Fibroblast of lung (primary cell): ENCODE measurements at regions not wholly inside any gene's neighbourhood (a gene's known extent, or its start where the extent isn't known, plus 50 kb on each side); places are given as distances from the start of the nearest gene placed in this dataset.

ENCODE experiments used
- EZH2 ChIP-seq: IDR thresholded peaks from 2 replicates; pipeline ENCODE4 v1.5.1; 2012; ENCODE audit warnings: low read length, control low read depth, mild to moderate bottlenecking; ENCODE audit errors: missing control alignments
- TF ChIP-seq, protein P1 (sequence below), 2 donors: IDR thresholded peaks in 1 of 2; conservative IDR thresholded peaks in 1 of 2; 1 replicate in 1 of 2; 2 replicates in 1 of 2; pipeline ENCODE4 v1.5.1; 2011 to 2012; ENCODE audit warnings: low read length in 2 of 2, control low read depth in 1 of 2, inconsistent platforms in 1 of 2, low read depth in 1 of 2, mild to moderate bottlenecking in 1 of 2

DNA sequence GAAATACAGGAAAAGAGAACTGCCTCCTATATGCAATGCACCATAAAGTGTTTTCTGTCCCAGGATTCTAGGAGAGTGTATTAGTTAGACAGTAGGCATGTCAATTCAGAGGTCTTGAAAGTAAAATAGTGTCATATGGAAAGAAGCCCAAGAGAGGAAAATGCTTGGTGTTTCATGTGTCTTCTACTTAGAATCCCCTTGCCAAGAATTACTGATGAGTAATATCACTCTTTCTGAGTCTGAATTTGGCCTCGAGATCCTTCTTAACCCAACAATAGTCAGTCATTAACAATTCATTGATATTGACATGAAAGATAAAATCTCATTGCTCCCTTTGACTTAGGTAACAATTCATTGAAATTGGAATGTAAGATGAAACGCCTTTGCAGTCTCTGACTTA, 972.2 kb downstream of the TTLL7 start:
- TF ChIP-seq, protein P1, sequence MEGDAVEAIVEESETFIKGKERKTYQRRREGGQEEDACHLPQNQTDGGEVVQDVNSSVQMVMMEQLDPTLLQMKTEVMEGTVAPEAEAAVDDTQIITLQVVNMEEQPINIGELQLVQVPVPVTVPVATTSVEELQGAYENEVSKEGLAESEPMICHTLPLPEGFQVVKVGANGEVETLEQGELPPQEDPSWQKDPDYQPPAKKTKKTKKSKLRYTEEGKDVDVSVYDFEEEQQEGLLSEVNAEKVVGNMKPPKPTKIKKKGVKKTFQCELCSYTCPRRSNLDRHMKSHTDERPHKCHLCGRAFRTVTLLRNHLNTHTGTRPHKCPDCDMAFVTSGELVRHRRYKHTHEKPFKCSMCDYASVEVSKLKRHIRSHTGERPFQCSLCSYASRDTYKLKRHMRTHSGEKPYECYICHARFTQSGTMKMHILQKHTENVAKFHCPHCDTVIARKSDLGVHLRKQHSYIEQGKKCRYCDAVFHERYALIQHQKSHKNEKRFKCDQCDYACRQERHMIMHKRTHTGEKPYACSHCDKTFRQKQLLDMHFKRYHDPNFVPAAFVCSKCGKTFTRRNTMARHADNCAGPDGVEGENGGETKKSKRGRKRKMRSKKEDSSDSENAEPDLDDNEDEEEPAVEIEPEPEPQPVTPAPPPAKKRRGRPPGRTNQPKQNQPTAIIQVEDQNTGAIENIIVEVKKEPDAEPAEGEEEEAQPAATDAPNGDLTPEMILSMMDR (conservative IDR thresholded peaks at IDR 0.05 in 1 of 2, IDR thresholded peaks at IDR 0.05 in 1 of 2; ENCODE audit: low read depth in 1 of 2, low read length in 2 of 2): no peak
- TF ChIP-seq EZH2: no peak
